Progenitor cell of endocrine pancreas (in vitro differentiated cells): ENCODE measurements at regions not wholly inside any gene's neighbourhood (a gene's known extent, or its start where the extent isn't known, plus 50 kb on each side); places are given as distances from the start of the nearest gene placed in this dataset.

Source experiments
- DNase-seq: peaks from one replicate; pipeline ENCODE4 v3.0.0; 2021; ENCODE audit warnings: low spot score; ENCODE audit not compliant: unreplicated experiment
- H3K27ac Mint-ChIP-seq: 2 replicates; pipeline ENCODE4 v1.8.0; 2021; ENCODE audit warnings: mild to moderate bottlenecking, moderate library complexity, mixed read lengths
- H3K27me3 Mint-ChIP-seq: 2 replicates; pipeline ENCODE4 v1.8.0; 2021; ENCODE audit warnings: mixed read lengths
- H3K36me3 Mint-ChIP-seq: 2 replicates; pipeline ENCODE4 v1.8.0; 2022; ENCODE audit warnings: mixed read lengths; ENCODE audit not compliant: insufficient read depth
- H3K4me1 Mint-ChIP-seq: 2 replicates; pipeline ENCODE4 v1.8.0; 2021; ENCODE audit warnings: low read depth, mixed read lengths
- H3K4me3 Mint-ChIP-seq: 2 replicates; pipeline ENCODE4 v1.8.0; 2021; ENCODE audit warnings: low read depth, mild to moderate bottlenecking, moderate library complexity, mixed read lengths
- H3K9me3 Mint-ChIP-seq: 2 replicates; pipeline ENCODE4 v1.8.0; 2021; ENCODE audit warnings: low read depth, mixed read lengths
- CTCF ChIP-seq: fragments of 200-600 bp; sonication (generic); IDR thresholded peaks from one replicate; pipeline ENCODE4 v1.5.0; 2021; ENCODE audit warnings: antibody characterized with exemption, mild to moderate bottlenecking; ENCODE audit not compliant: unreplicated experiment

DNA sequence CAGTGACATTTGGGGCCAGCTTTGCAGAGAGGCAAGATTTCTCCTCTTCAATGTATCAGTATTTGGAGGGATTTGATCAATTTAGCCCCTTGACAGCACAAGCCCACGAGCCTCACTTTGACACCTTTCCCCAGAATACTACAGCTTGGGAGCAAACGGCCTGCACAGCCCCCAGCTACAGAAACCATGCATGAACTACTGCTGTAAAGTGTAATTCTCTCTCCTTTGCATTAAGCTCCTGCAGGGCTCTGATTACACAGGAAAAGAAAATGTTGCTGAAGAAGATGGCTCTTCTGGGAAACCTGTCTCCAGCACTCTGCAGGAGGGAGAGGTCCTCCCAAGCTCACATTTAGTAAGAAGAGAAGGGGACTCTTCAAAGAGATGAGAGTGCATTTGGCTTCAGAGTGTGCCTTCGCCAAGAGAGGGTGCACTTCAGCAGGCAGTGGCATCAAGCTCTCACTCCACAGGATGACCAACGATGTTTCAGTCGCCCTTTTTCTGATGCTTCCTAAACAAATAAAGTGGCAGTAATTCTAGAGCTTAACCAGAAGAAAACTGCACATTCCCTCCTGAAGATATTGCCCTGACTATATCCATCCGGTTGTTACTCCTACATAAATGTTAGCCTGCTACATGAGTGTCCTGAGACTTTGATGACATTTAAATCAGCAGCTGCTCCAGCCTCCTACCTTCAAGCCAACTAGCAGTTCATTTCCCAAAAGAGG lies 272.2 kb downstream of the AUH start:
- Mint-ChIP-seq H3K27me3 (no peaks in the 10 kb centered on the region), H3K4me3 (no peak overlapping the region), H3K27ac (no peak overlapping the region), H3K4me1 (no peaks in the 10 kb centered on the region), H3K36me3 (peaks cover 2% of the 10 kb centered on the region), H3K9me3 (peaks cover 8% of the 10 kb centered on the region)
- no peak for TF ChIP-seq CTCF
- no peak for DNase-seq

DNA sequence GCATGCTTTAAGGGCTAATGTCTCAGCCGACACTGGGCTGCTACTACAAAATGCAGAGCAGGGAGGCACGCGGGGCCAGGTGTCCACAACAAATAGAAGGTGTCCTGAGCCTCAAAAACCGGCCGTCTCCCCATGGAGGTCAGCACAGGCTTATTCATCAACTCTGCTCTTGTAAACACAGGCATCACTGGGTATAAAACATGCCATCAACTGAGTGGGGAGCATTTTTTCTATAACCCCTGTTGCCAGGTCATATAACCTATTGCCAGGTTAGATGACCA lies 271.6 kb downstream of the AUH start:
- peaks cover 2% of the 10 kb centered on the region for H3K36me3 Mint-ChIP-seq
- H3K27ac Mint-ChIP-seq: no peak overlapping the region
- no peaks in the 10 kb centered on the region for H3K27me3 Mint-ChIP-seq
- H3K4me1 Mint-ChIP-seq: no peaks in the 10 kb centered on the region
- no peak for TF ChIP-seq CTCF
- DNase-seq: no peak
- H3K9me3 Mint-ChIP-seq: peaks cover 11% of the 10 kb centered on the region
- no peak overlapping the region for H3K4me3 Mint-ChIP-seq

- peaks cover 11% of the 10 kb centered on the region for H3K9me3 Mint-ChIP-seq
- no peaks in the 10 kb centered on the region for H3K27me3 Mint-ChIP-seq
- H3K4me3 Mint-ChIP-seq: no peak overlapping the region
- peaks cover 2% of the 10 kb centered on the region for H3K36me3 Mint-ChIP-seq
- no peak for DNase-seq
- H3K27ac Mint-ChIP-seq: no peak overlapping the region
- H3K4me1 Mint-ChIP-seq: no peaks in the 10 kb centered on the region
- TF ChIP-seq CTCF: no peak
Measured at GRCh38 chr9:91092214-91092613, 269.5 kb downstream of the AUH start.

DNA sequence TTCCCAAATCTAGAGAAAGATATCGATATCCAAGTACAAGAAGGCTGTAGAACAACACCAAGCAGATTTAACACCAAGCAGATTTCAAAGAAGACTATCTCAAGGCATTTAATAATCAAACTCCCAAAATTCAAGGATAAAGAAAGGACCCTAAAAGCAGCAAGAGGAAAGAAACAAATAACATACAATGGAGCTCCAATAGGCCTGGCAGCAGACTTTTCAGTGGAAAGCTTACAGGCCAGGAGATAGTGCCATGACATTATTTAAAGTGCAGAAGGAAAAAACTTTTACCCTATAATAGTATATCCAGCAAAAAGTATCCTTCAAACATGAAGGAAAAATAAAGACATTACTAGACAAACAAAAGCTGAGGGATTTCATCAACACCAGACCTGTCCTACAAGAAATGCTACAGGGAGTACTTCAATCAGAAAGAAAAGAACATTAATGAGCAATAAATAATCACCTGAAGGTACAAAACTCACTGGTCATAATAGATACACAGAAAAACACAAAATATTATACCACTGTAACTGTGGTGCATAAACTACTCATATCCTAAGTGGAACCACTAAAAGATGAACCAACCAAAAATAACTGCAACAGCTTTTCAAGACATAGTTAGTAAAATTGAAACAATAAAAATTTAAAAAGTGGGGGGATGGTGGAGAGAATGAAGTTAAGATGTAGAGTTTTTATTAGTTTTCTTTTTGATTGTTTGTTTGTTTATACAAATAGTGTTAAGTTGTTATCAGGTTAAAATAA lies 267.2 kb downstream of the AUH start:
- no peaks in the 10 kb centered on the region for H3K4me1 Mint-ChIP-seq
- H3K9me3 Mint-ChIP-seq: peaks cover 11% of the 10 kb centered on the region
- no peak overlapping the region for H3K27ac Mint-ChIP-seq
- no peak for TF ChIP-seq CTCF
- no peaks in the 10 kb centered on the region for H3K27me3 Mint-ChIP-seq
- H3K4me3 Mint-ChIP-seq: no peak overlapping the region
- no peak for DNase-seq
- peaks cover 2% of the 10 kb centered on the region for H3K36me3 Mint-ChIP-seq

- TF ChIP-seq CTCF: no peak
- H3K4me3 Mint-ChIP-seq: no peak overlapping the region
- no peak for DNase-seq
- H3K36me3 Mint-ChIP-seq: peaks cover 2% of the 10 kb centered on the region
- H3K27ac Mint-ChIP-seq: no peak overlapping the region
- peaks cover 10% of the 10 kb centered on the region for H3K4me1 Mint-ChIP-seq
- H3K9me3 Mint-ChIP-seq: peaks cover 11% of the 10 kb centered on the region
- H3K27me3 Mint-ChIP-seq: peaks cover 5% of the 10 kb centered on the region
Measured at GRCh38 chr9:91098203-91098850, 263.4 kb downstream of the AUH start.
